Stomach (tissue), 4 donors: ENCODE measurements at regions not wholly inside any gene's neighbourhood (a gene's known extent, or its start where the extent isn't known, plus 50 kb on each side); places are given as distances from the start of the nearest gene placed in this dataset.
"Not testable (repeated sequence)": the region's sequence is repeated elsewhere in the genome, so short reads cannot be mapped to it uniquely, and the experiment has no call there.

Experiments used
- EP300 ChIP-seq: sonication (generic); formaldehyde crosslinking; IDR thresholded peaks from one replicate; pipeline ENCODE4 v1.6.1; 2017; ENCODE audit warnings: antibody characterized with exemption
- POLR2A ChIP-seq, 4 donors: fragments of 450-650 bp; IDR thresholded peaks; one replicate each; pipeline ENCODE4 v1.6.1; 2016; ENCODE audit warnings: antibody characterized with exemption in 4 of 4, control low read depth in 2 of 4, mild to moderate bottlenecking in 1 of 4, moderate library complexity in 1 of 4
- TF ChIP-seq, protein P1 (sequence below), 7 experiments: fragments of 450-650 bp in 4 of 7; fragments of 200-600 bp in 3 of 7; sonication (generic) in 3 of 7; IDR thresholded peaks; one replicate each; pipeline ENCODE4 v1.5.1; 2016 to 2019; ENCODE audit warnings: antibody characterized with exemption in 7 of 7, control low read depth in 2 of 7, mild to moderate bottlenecking in 1 of 7

DNA sequence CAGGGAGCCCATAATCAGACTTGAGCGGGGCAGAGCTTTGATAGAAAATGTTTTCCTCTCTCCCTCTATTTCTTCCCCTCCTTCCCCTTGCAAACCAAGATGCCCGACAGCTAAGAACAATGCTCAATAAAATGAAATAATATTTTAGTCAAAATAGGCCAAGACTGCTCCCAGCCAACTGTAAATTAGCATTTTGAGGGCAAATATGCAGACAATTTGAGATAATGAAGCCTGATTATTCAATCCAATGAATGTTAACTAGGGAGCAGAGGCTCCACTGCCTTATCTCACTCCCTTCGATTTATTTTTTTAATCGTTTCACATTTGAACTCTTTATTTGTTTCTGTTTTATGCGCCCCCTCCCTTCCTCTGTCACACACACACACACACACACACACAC lies 67.8 kb upstream of the PLGLB1 start:
- TF ChIP-seq POLR2A (IDR thresholded peaks at IDR 0.05); EP300: not testable (repeated sequence)
- TF ChIP-seq, protein P1, sequence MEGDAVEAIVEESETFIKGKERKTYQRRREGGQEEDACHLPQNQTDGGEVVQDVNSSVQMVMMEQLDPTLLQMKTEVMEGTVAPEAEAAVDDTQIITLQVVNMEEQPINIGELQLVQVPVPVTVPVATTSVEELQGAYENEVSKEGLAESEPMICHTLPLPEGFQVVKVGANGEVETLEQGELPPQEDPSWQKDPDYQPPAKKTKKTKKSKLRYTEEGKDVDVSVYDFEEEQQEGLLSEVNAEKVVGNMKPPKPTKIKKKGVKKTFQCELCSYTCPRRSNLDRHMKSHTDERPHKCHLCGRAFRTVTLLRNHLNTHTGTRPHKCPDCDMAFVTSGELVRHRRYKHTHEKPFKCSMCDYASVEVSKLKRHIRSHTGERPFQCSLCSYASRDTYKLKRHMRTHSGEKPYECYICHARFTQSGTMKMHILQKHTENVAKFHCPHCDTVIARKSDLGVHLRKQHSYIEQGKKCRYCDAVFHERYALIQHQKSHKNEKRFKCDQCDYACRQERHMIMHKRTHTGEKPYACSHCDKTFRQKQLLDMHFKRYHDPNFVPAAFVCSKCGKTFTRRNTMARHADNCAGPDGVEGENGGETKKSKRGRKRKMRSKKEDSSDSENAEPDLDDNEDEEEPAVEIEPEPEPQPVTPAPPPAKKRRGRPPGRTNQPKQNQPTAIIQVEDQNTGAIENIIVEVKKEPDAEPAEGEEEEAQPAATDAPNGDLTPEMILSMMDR (IDR thresholded peaks at IDR 0.05): not testable (repeated sequence)
